H1 (cell line): ENCODE measurements at regions not wholly inside any gene's neighbourhood (a gene's known extent, or its start where the extent isn't known, plus 50 kb on each side); places are given as distances from the start of the nearest gene placed in this dataset.

Experiments
- CTCF ChIA-PET: fragments of 300-600 bp; sonication (Branson Sonifier 250); formaldehyde crosslinking; loops from one replicate; lab custom pipeline; 2021; ENCODE audit not compliant: partially characterized antibody; lab: Charles Lee
- POLR2A ChIA-PET: fragments of 300-600 bp; sonication (Branson Sonifier 250); formaldehyde crosslinking; loops from one replicate; lab custom pipeline; 2021; ENCODE audit warnings: inconsistent platforms; ENCODE audit not compliant: partially characterized antibody; lab: Charles Lee
- DNase-seq, 2 experiments: peaks; one replicate each; pipeline versions ENCODE4 v3.0.0 to v3.0.0-alpha.2; 2010 to 2022; ENCODE audit warnings: low spot score in 2 of 2, low read depth in 1 of 2, mixed read lengths in 1 of 2
- FAIRE-seq: peaks from 2 replicates; lab custom pipeline; 2011; peaks lifted over from hg19 to GRCh38; lab: Jason Lieb, UNC
- H2AFZ ChIP-seq: 2 replicates; pipeline ENCODE4 v1.8.1; 2012; ENCODE audit warnings: low read length, inconsistent platforms
- H2AK5ac ChIP-seq: 2 replicates; pipeline ENCODE4 v1.6.1; 2013; ENCODE audit warnings: low read depth, low read length
- H2BK120ac ChIP-seq: replicated peaks from 2 replicates; pipeline ENCODE3; 2013; ENCODE audit warnings: low read depth, low read length, inconsistent platforms
- H2BK12ac ChIP-seq: 2 replicates; pipeline ENCODE4 v1.6.1; 2013; ENCODE audit warnings: low read depth, low read length
- H2BK15ac ChIP-seq: 2 replicates; pipeline ENCODE4 v1.6.1; 2013; ENCODE audit warnings: low read length
- H2BK20ac ChIP-seq: 2 replicates; pipeline ENCODE4 v1.6.1; 2013; ENCODE audit warnings: low read length
- H2BK5ac ChIP-seq: 2 replicates; pipeline ENCODE4 v1.6.1; 2013; ENCODE audit warnings: low read depth, low read length
- H3K14ac ChIP-seq: 2 replicates; pipeline ENCODE4 v1.6.1; 2013; ENCODE audit warnings: inconsistent platforms; ENCODE audit not compliant: insufficient read length
- H3K18ac ChIP-seq: 2 replicates; pipeline ENCODE4 v1.6.1; 2013; ENCODE audit warnings: low read length; ENCODE audit errors: extremely low read depth
- H3K23ac ChIP-seq: 2 replicates; pipeline ENCODE4 v1.6.1; 2013; ENCODE audit warnings: inconsistent platforms; ENCODE audit not compliant: insufficient read length
- H3K23me2 ChIP-seq: 2 replicates; pipeline ENCODE4 v1.6.1; 2013; ENCODE audit warnings: low read depth, low read length
- H3K27ac ChIP-seq: 2 replicates; pipeline ENCODE4 v1.6.1; 2011; ENCODE audit warnings: low read depth, low read length, inconsistent platforms
- H3K27me3 ChIP-seq, 4 experiments: replicated peaks in 1 of 4; 1 replicate in 1 of 4; 2 replicates in 3 of 4; pipeline versions ENCODE4 v1.6.1 to v1.8.1; 2011 to 2013; ENCODE audit warnings: low read length in 3 of 4, mild to moderate bottlenecking in 3 of 4, inconsistent platforms in 2 of 4, mixed read lengths in 2 of 4, moderate library complexity in 1 of 4; ENCODE audit not compliant: control insufficient read depth in 3 of 4, insufficient read depth in 3 of 4; ENCODE audit errors: extremely low read depth in 1 of 4
- H3K36me3 ChIP-seq, 4 experiments: 2 replicates each; pipeline versions ENCODE4 v1.6.1 to v1.8.1; 2011 to 2013; ENCODE audit warnings: mild to moderate bottlenecking in 4 of 4, low read length in 3 of 4, moderate library complexity in 2 of 4, control low read depth in 1 of 4, inconsistent platforms in 1 of 4; ENCODE audit not compliant: insufficient read depth in 4 of 4, control insufficient read depth in 2 of 4
- H3K4ac ChIP-seq: replicated peaks from 2 replicates; pipeline ENCODE3; 2013; ENCODE audit warnings: low read length, low read depth, mixed read lengths, inconsistent platforms; ENCODE audit not compliant: insufficient read length
- H3K4me1 ChIP-seq, 4 experiments: replicated peaks in 1 of 4; 1 replicate in 1 of 4; 2 replicates in 3 of 4; pipeline versions ENCODE4 v1.6.1 to v1.8.1; 2011 to 2013; ENCODE audit warnings: low read length in 3 of 4, inconsistent platforms in 2 of 4, mixed read lengths in 1 of 4; ENCODE audit not compliant: insufficient read depth in 4 of 4, control insufficient read depth in 3 of 4
- H3K4me2 ChIP-seq, 2 experiments: 2 replicates each; pipeline versions ENCODE4 v1.6.1 to v1.8.1; 2011 to 2013; ENCODE audit warnings: low read depth in 2 of 2, low read length in 2 of 2, control low read depth in 1 of 2, inconsistent platforms in 1 of 2, mild to moderate bottlenecking in 1 of 2; ENCODE audit not compliant: insufficient read depth in 1 of 2
- H3K4me3 ChIP-seq, 4 experiments: fragments of 200-600, 300-600 bp in 1 of 4; sonication (generic), shearing (Covaris generic), sonication (Bioruptor Twin) in 1 of 4; 2 replicates each; pipeline versions ENCODE4 v1.5.1 to v1.8.1; 2011 to 2016; ENCODE audit warnings: low read length in 4 of 4, low read depth in 3 of 4, control low read depth in 2 of 4, inconsistent platforms in 2 of 4, mild to moderate bottlenecking in 2 of 4, mixed read lengths in 1 of 4, moderate library complexity in 1 of 4; ENCODE audit not compliant: insufficient read depth in 2 of 4; ENCODE audit errors: extremely low read depth in 1 of 4
- H3K56ac ChIP-seq: replicated peaks from 2 replicates; pipeline ENCODE3; 2013; ENCODE audit warnings: low read depth, mild to moderate bottlenecking, mixed read lengths, low read length, inconsistent platforms; ENCODE audit not compliant: insufficient read length
- H3K79me1 ChIP-seq: 2 replicates; pipeline ENCODE4 v1.6.1; 2013; ENCODE audit warnings: low read depth, low read length, control low read depth
- H3K79me2 ChIP-seq, 2 experiments: 2 replicates each; pipeline versions ENCODE4 v1.6.1 to v1.8.1; 2012 to 2013; ENCODE audit warnings: low read length in 2 of 2, mild to moderate bottlenecking in 2 of 2, inconsistent platforms in 1 of 2; ENCODE audit not compliant: insufficient read depth in 2 of 2, control insufficient read depth in 1 of 2
- H3K9ac ChIP-seq, 4 experiments: replicated peaks in 1 of 4; 1 replicate in 1 of 4; 2 replicates in 3 of 4; pipeline versions ENCODE4 v1.6.1 to v1.8.1; 2011 to 2013; ENCODE audit warnings: low read depth in 3 of 4, low read length in 3 of 4, control low read depth in 2 of 4, mild to moderate bottlenecking in 2 of 4, moderate library complexity in 2 of 4, inconsistent platforms in 1 of 4; ENCODE audit errors: extremely low read depth in 1 of 4
- H3K9me3 ChIP-seq, 2 experiments: 2 replicates each; pipeline versions ENCODE4 v1.6.1 to v1.8.1; 2012 to 2013; ENCODE audit warnings: mild to moderate bottlenecking in 2 of 2, moderate library complexity in 2 of 2, control low read depth in 1 of 2, inconsistent platforms in 1 of 2, low read depth in 1 of 2, low read length in 1 of 2, mixed read lengths in 1 of 2; ENCODE audit not compliant: insufficient read depth in 2 of 2
- H4K20me1 ChIP-seq, 2 experiments: replicated peaks in 1 of 2; 2 replicates each; pipeline versions ENCODE3 to v1.8.1; 2011 to 2013; ENCODE audit warnings: inconsistent platforms in 2 of 2, low read length in 2 of 2, mild to moderate bottlenecking in 1 of 2; ENCODE audit not compliant: insufficient read depth in 2 of 2, control insufficient read depth in 1 of 2
- H4K5ac ChIP-seq: 2 replicates; pipeline ENCODE4 v1.6.1; 2013; ENCODE audit warnings: low read length, low read depth, mixed read lengths, inconsistent platforms; ENCODE audit not compliant: insufficient read length
- H4K8ac ChIP-seq: 2 replicates; pipeline ENCODE4 v1.8.0; 2013; ENCODE audit warnings: mild to moderate bottlenecking, moderate library complexity, low read length, inconsistent platforms; ENCODE audit not compliant: insufficient read depth; ENCODE audit errors: extremely low read depth
- H4K91ac ChIP-seq: replicated peaks from 2 replicates; pipeline ENCODE3; 2013; ENCODE audit warnings: low read length, mixed read lengths, inconsistent platforms; ENCODE audit not compliant: insufficient read length
- CHD1 ChIP-seq: IDR thresholded peaks from 2 replicates; pipeline ENCODE4 v1.6.1; 2012; ENCODE audit warnings: low read depth, low read length, improper control_type of control experiment
- CTBP2 ChIP-seq: IDR thresholded peaks from 2 replicates; pipeline ENCODE4 v1.7.0; 2011; ENCODE audit warnings: borderline replicate concordance, mild to moderate bottlenecking, moderate library complexity, mixed read lengths, low read length; ENCODE audit not compliant: insufficient read depth, insufficient read length
- EGR1 ChIP-seq: IDR thresholded peaks from 2 replicates; pipeline ENCODE4 v1.6.1; 2011; ENCODE audit warnings: low read depth, low read length, borderline replicate concordance
- EZH2 ChIP-seq: fragments of 200-600 bp; sonication (generic); IDR thresholded peaks from 2 replicates; pipeline ENCODE4 v1.7.1; 2012; ENCODE audit warnings: low read depth, mild to moderate bottlenecking, moderate library complexity, low read length, inconsistent platforms; ENCODE audit not compliant: severe bottlenecking
- KDM1A ChIP-seq: fragments of 200-600, 300-600 bp; sonication (generic); IDR thresholded peaks from 2 replicates; pipeline ENCODE4 v1.7.1; 2016; ENCODE audit warnings: mild to moderate bottlenecking, low read length, borderline replicate concordance
- POLR2A ChIP-seq, 2 experiments: IDR thresholded peaks; 1 replicate in 1 of 2; 2 replicates in 1 of 2; pipeline ENCODE4 v1.6.1; 2011; ENCODE audit warnings: low read depth in 2 of 2, low read length in 2 of 2, mild to moderate bottlenecking in 2 of 2; ENCODE audit errors: control extremely low read depth in 1 of 2
- RAD21 ChIP-seq, 2 experiments: IDR thresholded peaks in 1 of 2; conservative IDR thresholded peaks in 1 of 2; 2 replicates each; pipeline ENCODE4 v1.6.1; 2011; ENCODE audit warnings: low read depth in 2 of 2, low read length in 2 of 2, improper control_type of control experiment in 1 of 2, inconsistent platforms in 1 of 2, mild to moderate bottlenecking in 1 of 2, moderate library complexity in 1 of 2
- SP1 ChIP-seq: IDR thresholded peaks from 2 replicates; pipeline ENCODE4 v1.6.1; 2011; ENCODE audit warnings: low read depth, low read length
- WGBS, 2 experiments: shearing (Covaris generic) in 1 of 2; methylation state at CpG; one replicate each; pipeline versions ENCODE4 v1.1.6 to v1.1.7; 2013 to 2015; ENCODE audit warnings: low lambda C conversion rate in 2 of 2, mixed read lengths in 2 of 2, inconsistent platforms in 1 of 2, low coverage in 1 of 2, missing lambda C conversion rate in 1 of 2; ENCODE audit not compliant: insufficient replicate concordance in 2 of 2, insufficient coverage in 1 of 2, insufficient read length in 1 of 2; ENCODE audit errors: extremely low coverage in 1 of 2, missing lambda C conversion rate in 1 of 2; 5-methylcytosine and 5-hydroxymethylcytosine counted together

GRCh38 chr7:156334636-156335035 lies 305.9 kb upstream of the RNF32 start:
- POLR2A ChIA-PET, result no interaction called here

More at GRCh38 chr7:156334636-156335035, 305.9 kb upstream of the RNF32 start:
- Histone ChIP-seq H3K4me1 (no peaks in the 10 kb centered on the region), H3K27me3 (no peaks in the 10 kb centered on the region), H3K9me3 (no peaks in the 10 kb centered on the region), H2AFZ (no peak overlapping the region), H2BK20ac (no peak overlapping the region), H3K36me3 (no peaks in the 10 kb centered on the region), H3K4ac (no peak overlapping the region), H3K23ac (no peak overlapping the region), H3K4me3 (no peak overlapping the region), H2BK5ac (no peak overlapping the region), H4K5ac (no peak overlapping the region), H3K18ac (no peak overlapping the region), H2BK12ac (no peak overlapping the region), H3K14ac (no peak overlapping the region), H4K20me1 (no peaks in the 10 kb centered on the region), H3K79me2 (no peaks in the 10 kb centered on the region), H3K79me1 (no peaks in the 10 kb centered on the region), H2AK5ac (no peak overlapping the region), H3K56ac (no peak overlapping the region), H3K9ac (no peak overlapping the region), H3K4me2 (no peak overlapping the region), H3K27ac (no peak overlapping the region), H3K23me2 (no peaks in the 10 kb centered on the region), H2BK120ac (no peak overlapping the region), H4K91ac (no peak overlapping the region), H4K8ac (no peak overlapping the region), H2BK15ac (no peak overlapping the region)
- FAIRE-seq (no peak), DNase-seq (no peak)
- no peak for TF ChIP-seq KDM1A
- TF ChIP-seq CHD1, result no peak
- no peak for TF ChIP-seq EGR1
- peak; percentile 17 to 26; a peak in 3 of 4 replicates for TF ChIP-seq RAD21 (IDR thresholded peaks at IDR 0.05 in 1 of 2, conservative IDR thresholded peaks at IDR 0.05 in 1 of 2; ENCODE audit: low read depth in 2 of 2, low read length in 2 of 2)
- TF ChIP-seq EZH2, result no peak
- TF ChIP-seq POLR2A (IDR thresholded peaks at IDR 0.05; ENCODE audit: control extremely low read depth in 1 of 2, low read depth in 2 of 2, low read length in 2 of 2), result no peak
- no peak for TF ChIP-seq SP1
- TF ChIP-seq CTBP2, result no peak
- CTCF ChIA-PET, result no interaction called here
- WGBS, 2 experiments, result 83% methylated on average over 5 of the region's 5 CpGs; no CpG with 5 or more reads in 1 of the 2 experiments
